HG02884 (cell line): ENCODE measurements at regions not wholly inside any gene's neighbourhood (a gene's known extent, or its start where the extent isn't known, plus 50 kb on each side); places are given as distances from the start of the nearest gene placed in this dataset.

Experiments used
- ATAC-seq: cut with Tn5 transposase; IDR thresholded peaks from one replicate; pipeline ENCODE4 v1.9.1; 2021; ENCODE audit warnings: mild to moderate bottlenecking, moderate library complexity; ENCODE audit not compliant: unreplicated experiment

- ATAC-seq, result no peak
Measured at GRCh38 chr21:25424634-25425033, 182.6 kb downstream of the MRPL39 start.

DNA sequence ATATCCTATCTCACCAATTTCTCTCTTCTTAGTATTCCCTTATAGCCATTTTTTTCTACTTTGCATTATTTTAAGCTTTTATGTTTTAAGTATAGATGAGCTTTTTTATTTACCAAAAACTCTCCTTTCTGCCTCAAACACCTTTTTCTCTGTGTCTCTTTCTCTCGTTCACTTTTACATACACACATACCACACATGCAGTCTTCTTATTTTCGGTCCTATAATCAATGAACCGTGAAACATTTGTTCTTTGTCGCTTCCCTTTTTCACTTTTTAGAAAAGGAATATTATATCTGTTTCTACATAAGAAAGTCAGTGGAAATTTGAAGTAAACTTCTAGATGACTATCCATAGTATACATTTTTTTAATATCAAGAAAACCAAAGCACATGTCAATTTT lies 183.2 kb downstream of the MRPL39 start:
- ATAC-seq, result no peak

GRCh38 chr21:25422610-25423608 lies 184.4 kb downstream of the MRPL39 start:
- no peak for ATAC-seq

DNA sequence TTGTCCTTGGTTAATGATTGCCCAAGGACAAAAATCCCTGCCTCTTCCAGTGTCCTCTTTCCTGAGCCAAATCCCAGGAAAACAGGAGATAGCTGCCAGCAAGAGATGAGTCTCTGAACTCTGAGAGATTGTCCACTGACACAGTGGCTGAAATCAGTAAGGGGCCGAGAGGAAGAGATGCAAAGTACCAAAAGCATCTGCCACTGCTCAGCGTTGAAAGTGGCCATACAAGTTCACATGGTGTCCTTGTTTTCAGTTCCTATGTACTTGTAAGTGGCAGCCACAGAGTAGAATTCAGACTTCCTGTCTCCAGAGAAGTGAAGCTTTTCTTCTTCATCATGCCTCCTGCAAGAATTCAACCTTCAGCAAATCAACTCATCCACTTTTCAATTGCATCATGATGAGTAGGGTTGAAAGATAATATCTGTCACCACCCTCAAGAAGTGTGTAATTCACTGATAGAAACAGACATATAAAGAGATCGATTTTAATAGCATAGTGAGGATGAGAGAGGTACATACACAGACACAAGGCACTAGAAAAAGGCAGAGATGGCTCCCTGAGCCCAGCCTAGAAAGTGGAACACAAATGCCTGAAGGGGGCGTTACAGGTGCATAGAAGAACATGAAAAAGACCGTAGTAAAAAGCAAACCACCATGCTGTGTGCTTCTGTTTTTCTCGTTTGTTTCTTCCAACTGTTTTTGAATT lies 185.8 kb downstream of the MRPL39 start:
- peak; percentile 67 for ATAC-seq

GRCh38 chr21:25420831-25421230 lies 186.4 kb downstream of the MRPL39 start:
- no peak for ATAC-seq

GRCh38 chr21:25416669-25417068 lies 190.6 kb downstream of the MRPL39 start:
- ATAC-seq, result no peak

GRCh38 chr21:25412100-25412499 lies 195.2 kb downstream of the MRPL39 start:
- no peak for ATAC-seq

DNA sequence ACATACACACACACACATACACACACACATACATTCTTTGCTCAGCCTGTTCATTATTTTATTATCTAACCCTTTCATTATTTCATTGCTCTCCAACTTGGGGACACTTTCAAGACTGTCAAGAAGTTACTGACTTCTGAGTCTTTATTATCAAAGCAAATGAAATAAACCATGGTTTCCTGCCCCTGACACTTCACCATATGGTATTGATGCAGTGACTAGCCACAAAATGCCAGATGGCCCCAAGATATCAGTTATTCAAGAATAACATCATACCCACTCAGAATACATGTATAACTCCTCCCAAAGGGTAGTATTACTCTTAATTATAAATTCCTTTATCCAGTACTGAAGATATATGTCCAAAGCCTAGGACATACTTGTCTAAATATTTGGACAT lies 197.3 kb downstream of the MRPL39 start:
- no peak for ATAC-seq

GRCh38 chr21:25408666-25409065 lies 198.6 kb downstream of the MRPL39 start:
- no peak for ATAC-seq

GRCh38 chr21:25406887-25407579 lies 200.2 kb downstream of the MRPL39 start:
- no peak for ATAC-seq

- no peak for ATAC-seq
Measured at GRCh38 chr21:25405984-25406383, 201.3 kb downstream of the MRPL39 start.

GRCh38 chr21:25402134-25402961 lies 204.9 kb downstream of the MRPL39 start:
- no peak for ATAC-seq

GRCh38 chr21:25400427-25400826 lies 206.9 kb downstream of the MRPL39 start:
- ATAC-seq, result no peak

- ATAC-seq, result no peak
Measured at GRCh38 chr21:25398630-25399029, 208.7 kb downstream of the MRPL39 start.

DNA sequence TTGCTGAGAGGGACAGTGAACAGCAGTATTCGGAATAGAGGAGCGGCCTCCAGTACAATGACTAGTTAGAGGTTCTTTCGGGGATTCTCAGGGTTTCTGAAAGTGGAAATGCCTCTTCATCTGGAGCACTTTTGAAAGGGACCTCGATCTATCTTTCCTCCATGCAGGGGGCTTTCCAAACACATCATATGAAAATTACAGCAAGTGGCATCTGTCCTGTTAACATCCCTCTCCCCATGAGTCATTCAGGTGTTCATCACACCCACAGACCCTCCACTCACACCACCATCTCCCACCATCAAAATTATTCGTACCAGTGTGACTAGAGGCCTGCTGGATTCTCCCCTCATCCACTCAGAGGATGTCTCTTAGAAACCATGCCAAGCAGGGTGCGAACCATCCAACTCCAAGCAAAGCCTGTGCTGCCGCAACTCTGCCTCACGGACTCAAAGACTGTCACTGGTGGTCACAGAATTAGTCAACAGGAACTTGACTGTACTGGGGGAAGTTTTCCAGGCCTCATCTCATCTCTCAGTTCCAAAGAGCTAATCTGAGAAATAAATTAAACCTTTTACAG lies 211.1 kb downstream of the MRPL39 start:
- peak; percentile 90 for ATAC-seq

- ATAC-seq, result no peak
Measured at GRCh38 chr21:25391777-25392176, 215.5 kb downstream of the MRPL39 start.

- no peak for ATAC-seq
Measured at GRCh38 chr21:25390701-25391100, 216.6 kb downstream of the MRPL39 start.

DNA sequence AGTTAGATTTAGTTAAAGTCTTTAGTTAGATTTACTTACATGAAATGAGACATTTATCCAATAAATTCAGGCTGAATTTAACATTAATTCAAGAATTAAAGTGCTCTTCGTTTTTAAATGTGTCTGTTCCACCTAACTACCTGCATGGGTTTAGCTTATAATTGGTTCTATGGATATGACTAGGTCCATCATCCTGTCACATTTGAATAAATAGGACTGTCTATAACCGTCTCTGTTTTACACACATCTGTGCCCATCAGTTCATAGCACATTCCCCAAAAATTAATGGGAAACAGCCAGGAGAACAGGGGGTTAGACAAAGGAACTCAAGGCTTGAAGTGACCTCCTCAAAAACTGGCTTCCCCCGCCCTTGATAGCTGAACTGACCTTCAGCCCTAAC lies 219.6 kb downstream of the MRPL39 start:
- ATAC-seq, result no peak

GRCh38 chr21:25385911-25386474 lies 221.3 kb downstream of the MRPL39 start:
- no peak for ATAC-seq

DNA sequence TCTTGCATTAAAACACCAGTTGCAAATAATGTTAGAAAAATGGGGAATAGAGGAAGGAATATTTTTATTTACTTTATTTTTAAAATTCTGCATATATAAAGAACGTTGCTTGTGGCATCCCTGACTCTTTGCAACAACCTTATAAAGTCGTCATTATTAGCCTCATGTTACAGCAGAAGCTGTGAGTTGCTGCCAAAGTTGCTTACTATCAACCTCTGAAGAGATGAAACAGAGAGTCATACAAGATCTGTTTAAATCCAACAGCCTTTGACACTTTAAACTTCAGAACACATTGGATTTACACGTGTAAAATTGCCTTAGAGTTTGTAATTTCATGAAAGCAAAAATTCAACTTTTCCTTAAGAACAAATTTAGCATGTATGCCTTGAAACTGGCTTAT lies 221.9 kb downstream of the MRPL39 start:
- ATAC-seq, result no peak
